ENCODE measurements at regions not wholly inside any gene's neighbourhood (a gene's known extent, or its start where the extent isn't known, plus 50 kb on each side); places are given as distances from the start of the nearest gene placed in this dataset.

DNA sequence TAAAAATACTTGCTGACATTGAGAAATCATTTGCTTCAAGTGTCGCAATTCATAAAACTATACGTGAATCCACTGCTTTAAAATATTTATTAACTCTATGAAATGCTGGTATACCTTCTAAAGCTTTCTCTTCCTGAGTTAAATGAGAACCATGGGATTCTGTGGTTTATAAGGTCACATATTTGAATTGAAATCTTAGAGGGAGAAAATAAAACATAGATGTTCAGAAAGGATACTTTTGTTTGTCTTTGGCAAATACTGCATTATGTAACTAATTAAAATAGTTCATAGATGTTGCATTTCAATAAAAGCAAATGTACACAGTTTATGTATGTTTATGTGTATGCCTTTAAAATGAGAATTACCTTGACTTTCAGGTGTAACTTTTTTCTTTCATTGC is 250.1 kb downstream of the FAM170A start:
- Histone ChIP-seq H3K36me3 (ENCODE audit: insufficient read depth, low read length) (no peaks in the 10 kb centered on the region), H3K79me2 (ENCODE audit: insufficient read depth, low read length) (no peaks in the 10 kb centered on the region), H3K4me1 (ENCODE audit: insufficient read depth, low read length) (no peaks in the 10 kb centered on the region), H3K27ac (ENCODE audit: low read depth, low read length) (no peak overlapping the region), H3K4me3 (ENCODE audit: insufficient read depth, low read length) (no peak overlapping the region), H3K27me3 (ENCODE audit: insufficient read depth, low read length) (no peaks in the 10 kb centered on the region), H4K20me1 (ENCODE audit: insufficient read depth, low read length) (no peaks in the 10 kb centered on the region), H2AFZ (ENCODE audit: low read length) (no peak overlapping the region), H3K4me2 (ENCODE audit: insufficient read depth, low read length) (no peak overlapping the region), H3K9me3 (ENCODE audit: low read depth, low read length) (no peaks in the 10 kb centered on the region)
- TF ChIP-seq, protein P1, sequence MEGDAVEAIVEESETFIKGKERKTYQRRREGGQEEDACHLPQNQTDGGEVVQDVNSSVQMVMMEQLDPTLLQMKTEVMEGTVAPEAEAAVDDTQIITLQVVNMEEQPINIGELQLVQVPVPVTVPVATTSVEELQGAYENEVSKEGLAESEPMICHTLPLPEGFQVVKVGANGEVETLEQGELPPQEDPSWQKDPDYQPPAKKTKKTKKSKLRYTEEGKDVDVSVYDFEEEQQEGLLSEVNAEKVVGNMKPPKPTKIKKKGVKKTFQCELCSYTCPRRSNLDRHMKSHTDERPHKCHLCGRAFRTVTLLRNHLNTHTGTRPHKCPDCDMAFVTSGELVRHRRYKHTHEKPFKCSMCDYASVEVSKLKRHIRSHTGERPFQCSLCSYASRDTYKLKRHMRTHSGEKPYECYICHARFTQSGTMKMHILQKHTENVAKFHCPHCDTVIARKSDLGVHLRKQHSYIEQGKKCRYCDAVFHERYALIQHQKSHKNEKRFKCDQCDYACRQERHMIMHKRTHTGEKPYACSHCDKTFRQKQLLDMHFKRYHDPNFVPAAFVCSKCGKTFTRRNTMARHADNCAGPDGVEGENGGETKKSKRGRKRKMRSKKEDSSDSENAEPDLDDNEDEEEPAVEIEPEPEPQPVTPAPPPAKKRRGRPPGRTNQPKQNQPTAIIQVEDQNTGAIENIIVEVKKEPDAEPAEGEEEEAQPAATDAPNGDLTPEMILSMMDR (IDR thresholded peaks at IDR 0.05; ENCODE audit: extremely low read depth, low read depth, low read length), result no peak
- no peak for DNase-seq (ENCODE audit: insufficient read length, low spot score, missing footprints)

DNA sequence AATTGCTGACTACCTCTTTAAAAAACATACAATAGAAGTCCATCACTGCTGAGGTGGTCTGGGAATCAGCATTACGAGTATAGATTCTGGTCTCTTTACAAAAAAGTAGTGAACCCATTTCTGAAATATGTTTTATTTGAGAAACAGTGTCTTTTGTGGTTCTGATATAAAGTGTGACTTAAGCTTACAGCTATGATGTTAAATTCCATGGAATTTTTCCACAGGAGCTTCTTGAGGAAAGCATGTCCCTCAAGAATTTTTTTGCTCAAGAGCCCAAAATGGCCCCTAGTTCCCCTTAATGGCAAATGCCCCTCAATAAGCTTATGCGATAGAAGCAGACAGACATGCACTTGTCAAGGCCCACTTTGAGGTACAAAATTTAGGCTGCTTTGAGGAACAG is 265.7 kb downstream of the FAM170A start:
- no peak overlapping the region for H3K27ac ChIP-seq (ENCODE audit: low read depth, low read length)
- no peaks in the 10 kb centered on the region for H3K79me2 ChIP-seq (ENCODE audit: insufficient read depth, low read length)
- H3K4me2 ChIP-seq (ENCODE audit: insufficient read depth, low read length), result no peak overlapping the region
- H2AFZ ChIP-seq (ENCODE audit: low read length), result no peak overlapping the region
- no peaks in the 10 kb centered on the region for H4K20me1 ChIP-seq (ENCODE audit: insufficient read depth, low read length)
- H3K36me3 ChIP-seq (ENCODE audit: insufficient read depth, low read length), result no peaks in the 10 kb centered on the region
- H3K4me3 ChIP-seq (ENCODE audit: insufficient read depth, low read length), result no peak overlapping the region
- DNase-seq (ENCODE audit: insufficient read length, low spot score, missing footprints), result no peak
- no peaks in the 10 kb centered on the region for H3K4me1 ChIP-seq (ENCODE audit: insufficient read depth, low read length)
- H3K27me3 ChIP-seq (ENCODE audit: insufficient read depth, low read length), result no peaks in the 10 kb centered on the region
- H3K9me3 ChIP-seq (ENCODE audit: low read depth, low read length), result no peaks in the 10 kb centered on the region
- TF ChIP-seq, protein P1 (IDR thresholded peaks at IDR 0.05; ENCODE audit: extremely low read depth, low read depth, low read length), result no peak

DNA sequence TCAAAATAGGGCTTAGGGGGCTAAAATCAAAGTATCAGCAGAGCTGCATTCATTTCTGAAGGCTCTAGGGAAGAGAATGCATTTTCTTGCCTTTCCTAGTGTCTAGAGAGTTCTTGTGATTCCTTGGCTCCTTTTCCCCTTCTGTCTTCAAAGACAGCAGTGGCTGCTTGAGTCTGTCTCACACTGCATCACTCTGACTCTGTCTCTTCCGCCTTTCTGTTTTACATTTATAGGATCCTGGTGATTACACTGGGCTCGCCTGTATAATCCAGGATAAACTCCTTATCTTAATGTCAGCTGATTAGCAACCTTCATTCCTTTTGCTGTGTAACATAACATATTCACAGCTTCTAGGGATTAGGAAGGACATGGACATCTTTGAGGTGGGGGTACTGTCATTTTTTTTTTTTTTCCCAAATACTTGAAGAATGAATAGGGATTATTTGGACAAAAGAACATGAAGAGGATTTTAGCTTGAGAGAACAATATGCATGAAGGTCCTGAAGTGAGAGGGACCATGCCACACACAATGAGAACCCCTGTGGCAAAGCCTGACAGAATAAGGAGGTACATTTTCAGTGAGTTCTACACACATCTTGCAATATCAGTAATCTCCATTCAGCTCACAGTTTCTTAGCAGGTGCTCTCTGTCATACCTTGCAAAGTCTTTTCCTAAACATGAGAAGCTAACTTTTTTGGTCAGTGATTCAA is 267.6 kb downstream of the FAM170A start:
- TF ChIP-seq, protein P1 (IDR thresholded peaks at IDR 0.05; ENCODE audit: extremely low read depth, low read depth, low read length), result no peak
- DNase-seq (ENCODE audit: insufficient read length, low spot score, missing footprints), result no peak
- Histone ChIP-seq H3K79me2 (ENCODE audit: insufficient read depth, low read length) (no peaks in the 10 kb centered on the region), H3K27me3 (ENCODE audit: insufficient read depth, low read length) (no peaks in the 10 kb centered on the region), H3K4me1 (ENCODE audit: insufficient read depth, low read length) (no peaks in the 10 kb centered on the region), H3K4me2 (ENCODE audit: insufficient read depth, low read length) (no peak overlapping the region), H3K9me3 (ENCODE audit: low read depth, low read length) (no peaks in the 10 kb centered on the region), H3K4me3 (ENCODE audit: insufficient read depth, low read length) (no peak overlapping the region), H4K20me1 (ENCODE audit: insufficient read depth, low read length) (no peaks in the 10 kb centered on the region), H3K36me3 (ENCODE audit: insufficient read depth, low read length) (no peaks in the 10 kb centered on the region), H3K27ac (ENCODE audit: low read depth, low read length) (no peak overlapping the region), H2AFZ (ENCODE audit: low read length) (no peak overlapping the region)

DNA sequence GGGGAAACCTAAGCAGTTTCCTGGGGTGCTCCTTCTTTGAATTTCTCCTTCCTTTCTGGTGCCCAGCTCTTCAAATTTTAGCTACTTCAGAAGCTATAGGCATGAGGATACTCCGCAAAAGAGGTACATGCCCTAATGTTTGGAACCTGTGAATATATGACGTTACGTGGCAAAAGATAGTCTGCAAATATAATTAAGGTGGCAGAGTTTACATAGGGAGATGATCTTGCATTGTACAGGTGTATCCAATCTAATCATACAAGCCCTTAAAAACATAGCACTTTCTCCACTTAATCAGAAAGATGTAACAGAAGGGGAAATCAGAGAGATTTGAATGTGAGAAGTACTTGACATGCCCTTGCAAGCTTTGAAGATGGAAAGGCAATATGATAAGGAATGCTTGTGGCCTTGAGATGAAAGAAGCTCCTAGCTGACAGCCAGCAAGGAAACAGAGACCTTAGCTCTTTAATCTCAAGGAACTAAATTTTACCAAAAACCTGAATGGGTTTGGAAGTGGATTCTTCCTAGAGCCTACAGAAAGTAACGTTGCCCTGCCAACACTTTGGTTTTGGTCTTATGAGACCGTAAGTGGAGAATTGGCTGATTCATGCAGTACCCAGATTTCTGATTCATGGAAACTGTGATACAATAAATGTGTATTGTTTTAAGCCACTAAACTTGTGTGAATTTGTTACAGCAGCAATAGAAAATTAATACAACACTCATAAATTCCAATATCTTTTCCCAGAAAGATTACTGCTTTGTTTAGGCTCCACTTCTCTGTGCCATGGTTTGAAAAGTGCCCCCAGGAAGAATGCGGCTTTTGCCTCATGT is 268.4 kb downstream of the FAM170A start:
- H4K20me1 ChIP-seq (ENCODE audit: insufficient read depth, low read length), result no peaks in the 10 kb centered on the region
- no peaks in the 10 kb centered on the region for H3K36me3 ChIP-seq (ENCODE audit: insufficient read depth, low read length)
- no peaks in the 10 kb centered on the region for H3K79me2 ChIP-seq (ENCODE audit: insufficient read depth, low read length)
- H3K9me3 ChIP-seq (ENCODE audit: low read depth, low read length), result no peaks in the 10 kb centered on the region
- H3K4me1 ChIP-seq (ENCODE audit: insufficient read depth, low read length), result no peaks in the 10 kb centered on the region
- no peaks in the 10 kb centered on the region for H3K27me3 ChIP-seq (ENCODE audit: insufficient read depth, low read length)
- no peak overlapping the region for H2AFZ ChIP-seq (ENCODE audit: low read length)
- H3K27ac ChIP-seq (ENCODE audit: low read depth, low read length), result no peak overlapping the region
- H3K4me3 ChIP-seq (ENCODE audit: insufficient read depth, low read length), result no peak overlapping the region
- H3K4me2 ChIP-seq (ENCODE audit: insufficient read depth, low read length), result no peak overlapping the region
- TF ChIP-seq, protein P1 (IDR thresholded peaks at IDR 0.05; ENCODE audit: extremely low read depth, low read depth, low read length), result no peak
- no peak for DNase-seq (ENCODE audit: insufficient read length, low spot score, missing footprints)
